HG02571 (cell line): ENCODE measurements at regions not wholly inside any gene's neighbourhood (a gene's known extent, or its start where the extent isn't known, plus 50 kb on each side); places are given as distances from the start of the nearest gene placed in this dataset.
A peak's percentile ranks its signal among the peaks of the same experiment; 100 is the strongest.

ENCODE experiments used
- ATAC-seq: cut with Tn5 transposase; IDR thresholded peaks from one replicate; pipeline ENCODE4 v1.9.1; 2021; ENCODE audit warnings: mild to moderate bottlenecking, moderate library complexity; ENCODE audit not compliant: unreplicated experiment

GRCh38 chr1:234730770-234731568 is 121.0 kb upstream of the IRF2BP2 start:
- peak; percentile 59 for ATAC-seq

GRCh38 chr1:234730475-234730769 is 120.4 kb upstream of the IRF2BP2 start:
- ATAC-seq = no peak

GRCh38 chr1:234729561-234730474 is 119.8 kb upstream of the IRF2BP2 start:
- ATAC-seq = no peak

GRCh38 chr1:234728740-234729139 is 118.8 kb upstream of the IRF2BP2 start:
- no peak for ATAC-seq

- ATAC-seq = no peak
Observed at GRCh38 chr1:234727018-234727940, 117.3 kb upstream of the IRF2BP2 start.

- no peak for ATAC-seq
Observed at GRCh38 chr1:234726359-234726943, 116.5 kb upstream of the IRF2BP2 start.

- no peak for ATAC-seq
Observed at GRCh38 chr1:234725177-234726132, 115.5 kb upstream of the IRF2BP2 start.

GRCh38 chr1:234724516-234725176 is 114.7 kb upstream of the IRF2BP2 start:
- no peak for ATAC-seq

- ATAC-seq = no peak
Observed at GRCh38 chr1:234722904-234723720, 113.1 kb upstream of the IRF2BP2 start.

GRCh38 chr1:234722270-234722704 is 112.3 kb upstream of the IRF2BP2 start:
- no peak for ATAC-seq

GRCh38 chr1:234721476-234722269 is 111.7 kb upstream of the IRF2BP2 start:
- ATAC-seq = no peak

- no peak for ATAC-seq
Observed at GRCh38 chr1:234720709-234721441, 110.9 kb upstream of the IRF2BP2 start.

GRCh38 chr1:234719454-234720251 is 109.7 kb upstream of the IRF2BP2 start:
- ATAC-seq = no peak

GRCh38 chr1:234718496-234719453 is 108.8 kb upstream of the IRF2BP2 start:
- ATAC-seq = no peak
